ENCODE measurements at regions not wholly inside any gene's neighbourhood (a gene's known extent, or its start where the extent isn't known, plus 50 kb on each side); places are given as distances from the start of the nearest gene placed in this dataset.
"Not testable (repeated sequence)": the region's sequence is repeated elsewhere in the genome, so short reads cannot be mapped to it uniquely, and the experiment has no call there.

- DNase-seq (ENCODE audit: low spot score) (no peak), ATAC-seq (no peak)
These were observed 149.7 kb upstream of the TMEM170B start for GRCh38 chr6:11387707-11388430.

- DNase-seq (ENCODE audit: low spot score) (no peak), ATAC-seq (no peak)
These were observed 150.8 kb upstream of the TMEM170B start for GRCh38 chr6:11386726-11387125.

GRCh38 chr6:11386323-11386722 lies 151.2 kb upstream of the TMEM170B start:
- no peak for DNase-seq (ENCODE audit: low spot score)

GRCh38 chr6:11384531-11385309 lies 152.3 kb upstream of the NEDD9 start:
- ATAC-seq, result no peak

More at GRCh38 chr6:11386323-11386722, 151.2 kb upstream of the TMEM170B start:
- no peak for ATAC-seq

GRCh38 chr6:11381801-11382513 lies 149.5 kb upstream of the NEDD9 start:
- ATAC-seq (peak; percentile 51), DNase-seq (ENCODE audit: low spot score) (no peak)

More at GRCh38 chr6:11384531-11385309, 152.3 kb upstream of the NEDD9 start:
- DNase-seq (ENCODE audit: low spot score), result no peak

- no peak for ATAC-seq
- DNase-seq (ENCODE audit: low spot score), result no peak
These were observed 148.7 kb upstream of the NEDD9 start for GRCh38 chr6:11380969-11381744.

GRCh38 chr6:11380549-11380948 lies 148.1 kb upstream of the NEDD9 start:
- no peak for DNase-seq (ENCODE audit: low spot score)
- ATAC-seq, result no peak

GRCh38 chr6:11379805-11380204 lies 147.3 kb upstream of the NEDD9 start:
- DNase-seq (ENCODE audit: low spot score) (no peak), ATAC-seq (no peak)

GRCh38 chr6:11378639-11379038 lies 146.2 kb upstream of the NEDD9 start:
- no peak for ATAC-seq
- DNase-seq (ENCODE audit: low spot score), result no peak

GRCh38 chr6:11374036-11375010 lies 141.9 kb upstream of the NEDD9 start:
- ATAC-seq (peak; percentile 52), DNase-seq (ENCODE audit: low spot score) (no peak)

- ATAC-seq, result no peak
- DNase-seq (ENCODE audit: low spot score), result no peak
These were observed 140.7 kb upstream of the NEDD9 start for GRCh38 chr6:11373208-11373607.

GRCh38 chr6:11372186-11372790 lies 139.8 kb upstream of the NEDD9 start:
- not testable (repeated sequence) for ATAC-seq; DNase-seq (ENCODE audit: low spot score)

GRCh38 chr6:11370191-11371018 lies 137.9 kb upstream of the NEDD9 start:
- ATAC-seq, result no peak
- DNase-seq (ENCODE audit: low spot score), result no peak

- ATAC-seq (no peak), DNase-seq (ENCODE audit: low spot score) (no peak)
These were observed 136.3 kb upstream of the NEDD9 start for GRCh38 chr6:11368760-11369159.

GRCh38 chr6:11368264-11368663 lies 135.8 kb upstream of the NEDD9 start:
- no peak for ATAC-seq

GRCh38 chr6:11367638-11368199 lies 135.3 kb upstream of the NEDD9 start:
- DNase-seq (ENCODE audit: low spot score) (peak; percentile 65), ATAC-seq (peak; percentile 70)

More at GRCh38 chr6:11368264-11368663, 135.8 kb upstream of the NEDD9 start:
- DNase-seq (ENCODE audit: low spot score), result no peak

GRCh38 chr6:11366934-11367637 lies 134.6 kb upstream of the NEDD9 start:
- peak; percentile 32 for ATAC-seq
- DNase-seq (ENCODE audit: low spot score), result no peak

Data from left lobe of liver (tissue), 2 donors.